ENCODE measurements at regions not wholly inside any gene's neighbourhood (a gene's known extent, or its start where the extent isn't known, plus 50 kb on each side); places are given as distances from the start of the nearest gene placed in this dataset.

DNA sequence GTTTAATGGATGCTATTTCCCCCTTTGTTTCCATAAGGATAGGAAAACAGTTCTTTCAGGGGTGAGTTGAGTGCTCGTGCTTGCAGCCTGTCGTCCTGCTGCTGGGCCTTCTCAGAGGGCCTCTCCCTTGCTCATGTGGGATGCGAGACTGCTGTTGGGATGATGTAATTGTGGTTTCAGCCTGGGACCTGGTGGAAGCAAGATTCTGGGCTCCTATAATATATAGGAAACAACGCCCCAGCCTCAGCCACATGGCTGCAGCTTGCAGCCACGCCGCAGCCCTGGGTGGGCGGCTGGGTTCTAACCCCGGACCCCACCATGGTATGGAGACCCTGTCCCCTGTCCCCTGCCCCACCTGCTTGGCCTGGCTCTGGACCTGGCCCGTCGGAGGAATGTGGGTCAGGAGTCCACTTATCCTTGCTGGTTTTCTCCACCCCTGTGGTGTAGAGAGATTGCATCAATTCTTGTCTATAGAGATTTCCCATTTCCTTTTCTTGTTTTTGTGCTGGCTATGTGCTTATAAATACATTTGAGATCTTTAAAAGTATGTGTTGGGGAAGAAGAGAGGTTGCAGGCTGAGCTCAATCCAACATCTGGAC, 357.8 kb downstream of the SIPA1L2 start:
- TF ChIP-seq, protein P1, sequence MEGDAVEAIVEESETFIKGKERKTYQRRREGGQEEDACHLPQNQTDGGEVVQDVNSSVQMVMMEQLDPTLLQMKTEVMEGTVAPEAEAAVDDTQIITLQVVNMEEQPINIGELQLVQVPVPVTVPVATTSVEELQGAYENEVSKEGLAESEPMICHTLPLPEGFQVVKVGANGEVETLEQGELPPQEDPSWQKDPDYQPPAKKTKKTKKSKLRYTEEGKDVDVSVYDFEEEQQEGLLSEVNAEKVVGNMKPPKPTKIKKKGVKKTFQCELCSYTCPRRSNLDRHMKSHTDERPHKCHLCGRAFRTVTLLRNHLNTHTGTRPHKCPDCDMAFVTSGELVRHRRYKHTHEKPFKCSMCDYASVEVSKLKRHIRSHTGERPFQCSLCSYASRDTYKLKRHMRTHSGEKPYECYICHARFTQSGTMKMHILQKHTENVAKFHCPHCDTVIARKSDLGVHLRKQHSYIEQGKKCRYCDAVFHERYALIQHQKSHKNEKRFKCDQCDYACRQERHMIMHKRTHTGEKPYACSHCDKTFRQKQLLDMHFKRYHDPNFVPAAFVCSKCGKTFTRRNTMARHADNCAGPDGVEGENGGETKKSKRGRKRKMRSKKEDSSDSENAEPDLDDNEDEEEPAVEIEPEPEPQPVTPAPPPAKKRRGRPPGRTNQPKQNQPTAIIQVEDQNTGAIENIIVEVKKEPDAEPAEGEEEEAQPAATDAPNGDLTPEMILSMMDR (IDR thresholded peaks at IDR 0.05; ENCODE audit: insufficient read depth, missing control alignments) = no peak
- FAIRE-seq (no peak), DNase-seq (ENCODE audit: insufficient read length, low spot score) (no peak)

DNA sequence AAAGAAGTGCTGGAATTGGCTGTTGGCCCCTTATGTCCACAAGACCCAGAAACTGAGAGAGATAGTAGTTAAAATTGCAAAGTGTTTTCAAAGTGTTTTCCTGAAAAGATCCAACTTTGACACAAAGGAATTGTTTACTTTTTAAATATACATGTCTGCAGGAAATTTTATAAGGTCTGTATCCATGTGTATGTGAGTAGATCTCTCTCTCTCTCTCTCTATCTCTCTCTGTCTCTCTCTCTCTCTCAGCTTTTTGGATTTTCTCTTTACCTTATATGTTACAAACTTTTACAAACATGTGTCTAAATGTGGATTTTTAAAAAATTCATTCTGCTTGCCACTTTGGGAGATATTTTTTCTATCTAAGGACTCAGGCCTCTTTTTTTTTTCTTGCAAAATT, 358.6 kb downstream of the SIPA1L2 start:
- no peak for DNase-seq (ENCODE audit: insufficient read length, low spot score)
- TF ChIP-seq, protein P1 (IDR thresholded peaks at IDR 0.05; ENCODE audit: insufficient read depth, missing control alignments) = no peak
- no peak for FAIRE-seq

DNA sequence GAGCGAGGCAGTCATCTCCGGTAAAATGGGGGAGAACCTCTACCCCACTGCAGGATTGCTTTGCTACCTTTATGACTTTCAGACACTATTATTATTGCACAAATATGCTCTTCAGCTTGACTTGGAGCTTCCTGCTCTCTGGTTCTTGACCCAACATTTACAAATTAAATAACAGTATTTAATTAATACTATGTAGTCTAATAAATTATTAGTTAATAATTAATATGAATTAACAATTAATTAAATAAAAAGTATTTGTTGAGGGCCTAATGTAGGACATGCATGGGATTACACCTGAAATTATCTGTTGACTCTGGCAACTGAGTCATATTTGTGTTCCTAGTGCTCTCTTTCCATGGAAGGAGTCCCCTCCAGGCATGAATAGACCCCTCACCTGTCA, 359.9 kb downstream of the SIPA1L2 start:
- FAIRE-seq (no peak), DNase-seq (ENCODE audit: insufficient read length, low spot score) (no peak)
- TF ChIP-seq, protein P1 (IDR thresholded peaks at IDR 0.05; ENCODE audit: insufficient read depth, missing control alignments) = no peak

DNA sequence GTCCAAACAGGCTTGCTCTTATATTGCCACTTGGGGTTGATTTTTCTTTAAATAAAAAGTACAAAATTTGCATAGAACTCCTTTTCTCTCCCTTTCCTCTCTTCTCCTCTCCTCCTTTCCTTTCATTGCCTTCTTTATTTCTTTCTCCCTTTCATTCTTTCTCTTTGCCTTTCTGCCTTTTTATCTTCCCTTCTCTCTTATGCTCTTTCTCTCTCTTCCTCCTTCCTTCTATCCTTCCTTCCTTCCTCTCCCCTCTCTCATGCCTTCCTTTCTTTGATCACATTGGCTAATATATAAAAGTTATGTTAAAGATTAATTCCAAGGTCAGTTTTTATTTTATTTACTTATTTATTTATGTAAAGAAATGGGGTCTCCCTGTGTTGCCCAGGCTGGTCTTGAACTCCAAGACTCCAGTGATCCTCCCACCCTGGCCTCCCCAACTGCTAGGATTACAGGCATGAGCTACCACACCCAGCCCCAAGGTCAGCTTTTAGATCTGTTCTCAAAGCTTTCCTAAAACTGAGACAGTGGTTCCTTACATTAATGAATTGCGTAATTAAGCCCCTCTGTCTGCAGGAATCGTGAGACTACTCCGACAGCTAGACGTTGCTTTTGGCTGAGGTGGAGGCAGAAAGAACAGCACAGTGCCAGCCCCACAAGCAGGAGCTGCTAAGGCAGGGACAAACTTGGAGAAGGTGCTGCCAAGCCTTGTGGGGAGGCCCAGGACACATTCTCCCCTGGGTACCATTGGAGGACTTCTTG, 361.9 kb downstream of the SIPA1L2 start:
- FAIRE-seq (peak; percentile 6), DNase-seq (ENCODE audit: insufficient read length, low spot score) (no peak)
- TF ChIP-seq, protein P1 (IDR thresholded peaks at IDR 0.05; ENCODE audit: insufficient read depth, missing control alignments) = no peak

DNA sequence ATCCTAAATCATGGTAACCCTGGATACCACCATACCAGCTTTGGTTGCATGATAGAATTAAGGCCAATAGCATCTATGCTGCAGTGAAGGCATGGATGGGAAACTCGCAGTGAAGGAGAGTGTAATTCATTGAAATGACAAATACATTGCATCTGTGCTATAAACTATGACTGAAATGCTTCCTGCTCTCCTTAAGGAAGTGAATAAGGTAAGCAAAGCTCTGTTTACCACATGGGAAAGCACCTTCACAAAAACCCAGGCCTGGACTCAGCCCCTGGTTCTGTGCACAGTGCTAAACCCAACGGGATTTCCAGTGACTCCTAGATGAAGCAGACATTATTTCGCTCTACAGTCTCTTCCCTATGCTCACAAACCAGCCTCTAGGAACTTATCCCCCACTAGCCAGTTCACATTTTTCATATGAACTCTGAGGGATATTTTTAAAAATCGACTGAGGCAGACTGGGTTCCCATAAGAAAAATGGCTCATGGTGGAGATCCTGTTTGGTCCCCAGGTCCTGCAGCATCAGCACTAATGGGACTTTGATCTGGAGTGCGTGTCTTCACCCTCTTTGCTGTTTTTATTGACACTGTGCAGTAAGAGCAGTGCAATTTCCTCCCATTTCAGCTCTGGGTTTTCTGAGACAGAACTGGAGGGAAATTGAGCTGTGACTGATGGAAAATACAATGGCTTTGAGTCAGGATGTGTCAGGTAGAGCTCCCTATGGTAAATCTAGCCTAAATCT, 362.7 kb downstream of the SIPA1L2 start:
- DNase-seq (ENCODE audit: insufficient read length, low spot score) (no peak), FAIRE-seq (no peak)
- TF ChIP-seq, protein P1 (IDR thresholded peaks at IDR 0.05; ENCODE audit: insufficient read depth, missing control alignments) = no peak

DNA sequence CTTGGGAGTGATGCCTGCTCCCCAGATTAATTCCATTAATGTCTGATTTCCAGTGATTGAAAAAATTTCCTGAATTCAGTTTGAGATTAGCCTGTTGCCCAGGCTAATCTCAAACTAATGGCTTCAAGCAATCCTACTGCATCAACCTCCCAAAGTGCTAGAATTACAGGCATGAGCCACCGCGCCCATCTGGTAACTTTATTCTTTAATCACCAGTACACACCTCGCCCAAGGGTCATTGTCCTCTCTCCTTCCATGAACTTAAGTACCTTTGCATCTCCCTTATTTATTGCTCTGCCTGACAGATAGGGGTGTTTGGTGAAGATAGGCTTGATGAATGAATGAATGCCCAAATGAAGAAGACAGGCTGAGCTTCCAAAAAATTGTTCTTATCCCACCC, 366.5 kb downstream of the SIPA1L2 start:
- peak; percentile 11 for FAIRE-seq
- no peak for DNase-seq (ENCODE audit: insufficient read length, low spot score)
- TF ChIP-seq, protein P1 (IDR thresholded peaks at IDR 0.05; ENCODE audit: insufficient read depth, missing control alignments) = no peak

Data from D721Med (cell line).